Colon (tissue), 2 donors: ENCODE measurements at regions not wholly inside any gene's neighbourhood (a gene's known extent, or its start where the extent isn't known, plus 50 kb on each side); places are given as distances from the start of the nearest gene placed in this dataset.

Experiments used
- FAIRE-seq: peaks from 2 replicates; lab custom pipeline; 2012; peaks lifted over from hg19 to GRCh38; lab: Jason Lieb, UNC
- donor health status: control.
- donor health status: control.

GRCh38 chr13:100855151-100855550 lies 180.6 kb upstream of the TMTC4 start:
- no peak for FAIRE-seq

GRCh38 chr13:100854006-100854405 lies 179.4 kb upstream of the TMTC4 start:
- no peak for FAIRE-seq

GRCh38 chr13:100853434-100853833 lies 178.8 kb upstream of the TMTC4 start:
- FAIRE-seq = no peak

GRCh38 chr13:100852146-100852545 lies 177.6 kb upstream of the TMTC4 start:
- no peak for FAIRE-seq

GRCh38 chr13:100848304-100848703 lies 173.7 kb upstream of the TMTC4 start:
- no peak for FAIRE-seq

GRCh38 chr13:100845128-100845757 lies 170.6 kb upstream of the TMTC4 start:
- FAIRE-seq = no peak

- no peak for FAIRE-seq
These were observed 167.5 kb upstream of the TMTC4 start for GRCh38 chr13:100842136-100842535.

GRCh38 chr13:100838387-100838786 lies 163.8 kb upstream of the TMTC4 start:
- FAIRE-seq = no peak

GRCh38 chr13:100837631-100838030 lies 163.0 kb upstream of the TMTC4 start:
- FAIRE-seq = no peak

- no peak for FAIRE-seq
These were observed 162.1 kb upstream of the TMTC4 start for GRCh38 chr13:100836711-100837110.

- no peak for FAIRE-seq
These were observed 161.1 kb upstream of the TMTC4 start for GRCh38 chr13:100835695-100836094.

GRCh38 chr13:100833427-100833826 lies 158.8 kb upstream of the TMTC4 start:
- FAIRE-seq = no peak

GRCh38 chr13:100828226-100828625 lies 153.6 kb upstream of the TMTC4 start:
- no peak for FAIRE-seq

GRCh38 chr13:100827489-100828176 lies 153.0 kb upstream of the TMTC4 start:
- no peak for FAIRE-seq

- FAIRE-seq = no peak
These were observed 151.8 kb upstream of the TMTC4 start for GRCh38 chr13:100826441-100826840.

GRCh38 chr13:100825557-100825956 lies 151.0 kb upstream of the TMTC4 start:
- FAIRE-seq = no peak

GRCh38 chr13:100824366-100824765 lies 149.8 kb upstream of the TMTC4 start:
- no peak for FAIRE-seq

GRCh38 chr13:100823448-100823847 lies 148.9 kb upstream of the TMTC4 start:
- FAIRE-seq = no peak

- FAIRE-seq = no peak
These were observed 148.4 kb upstream of the TMTC4 start for GRCh38 chr13:100822871-100823443.

GRCh38 chr13:100818711-100819110 lies 144.1 kb upstream of the TMTC4 start:
- no peak for FAIRE-seq

GRCh38 chr13:100817928-100818327 lies 143.3 kb upstream of the TMTC4 start:
- FAIRE-seq = no peak

GRCh38 chr13:100815476-100816046 lies 141.0 kb upstream of the TMTC4 start:
- FAIRE-seq = no peak

GRCh38 chr13:100812982-100813584 lies 138.5 kb upstream of the TMTC4 start:
- FAIRE-seq = no peak
